ENCODE measurements at regions not wholly inside any gene's neighbourhood (a gene's known extent, or its start where the extent isn't known, plus 50 kb on each side); places are given as distances from the start of the nearest gene placed in this dataset.

DNA sequence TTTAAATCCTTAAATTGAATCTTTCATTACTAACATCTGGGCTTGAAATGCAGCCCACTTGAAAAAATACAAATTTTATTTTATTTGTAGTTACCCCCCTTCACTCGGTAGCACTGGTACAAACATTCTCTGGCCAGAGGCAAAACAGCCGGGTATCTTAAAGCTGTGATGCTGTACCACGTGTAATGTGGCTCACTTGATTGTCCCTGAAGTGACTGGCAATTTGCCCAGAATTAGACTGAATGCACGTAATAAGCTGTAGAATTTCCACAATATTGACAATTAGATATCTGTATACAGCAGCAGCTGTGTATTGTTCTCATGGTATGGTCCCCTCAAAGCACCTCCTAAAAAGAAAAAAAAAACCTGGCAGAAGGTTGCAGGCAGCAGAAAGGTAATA is 192.8 kb upstream of the TBC1D5 start:
- Histone ChIP-seq H4K8ac (ENCODE audit: extremely low read depth, insufficient read depth, low read length) (no peak overlapping the region), H4K91ac (replicated peaks; ENCODE audit: insufficient read length, low read length) (no peak overlapping the region), H2AFZ (ENCODE audit: low read length) (no peak overlapping the region), H3K4me1 (replicated peaks in 1 of 4; ENCODE audit: control insufficient read depth in 3 of 4, insufficient read depth in 4 of 4, low read length in 3 of 4) (no peaks in the 10 kb centered on the region), H3K9me3 (ENCODE audit: insufficient read depth in 2 of 2, low read depth in 1 of 2, low read length in 1 of 2) (0 out of 4 replicates have a peak, but pooled peaks cover 0 to 2% of the 10 kb centered on the region in 2 experiments), H3K4me2 (ENCODE audit: insufficient read depth in 1 of 2, low read depth in 2 of 2, low read length in 2 of 2) (no peak overlapping the region), H2BK120ac (replicated peaks; ENCODE audit: low read depth, low read length) (no peak overlapping the region), H3K27me3 (replicated peaks in 1 of 4; ENCODE audit: control insufficient read depth in 3 of 4, extremely low read depth in 1 of 4, insufficient read depth in 3 of 4, low read length in 3 of 4) (no peaks in the 10 kb centered on the region), H2AK5ac (ENCODE audit: low read depth, low read length) (no peak overlapping the region), H3K14ac (ENCODE audit: insufficient read length) (no peak overlapping the region), H3K56ac (replicated peaks; ENCODE audit: insufficient read length, low read depth, low read length) (no peak overlapping the region), H3K4me3 (ENCODE audit: extremely low read depth in 1 of 4, insufficient read depth in 2 of 4, low read depth in 3 of 4, low read length in 4 of 4) (no peak overlapping the region), H3K79me1 (ENCODE audit: low read depth, low read length) (no peaks in the 10 kb centered on the region), H3K18ac (ENCODE audit: extremely low read depth, low read length) (no peak overlapping the region), H3K27ac (ENCODE audit: low read depth, low read length) (no peak overlapping the region), H3K79me2 (ENCODE audit: control insufficient read depth in 1 of 2, insufficient read depth in 2 of 2, low read length in 2 of 2) (no peaks in the 10 kb centered on the region), H3K9ac (replicated peaks in 1 of 4; ENCODE audit: extremely low read depth in 1 of 4, low read depth in 3 of 4, low read length in 3 of 4) (no peak overlapping the region), H3K36me3 (ENCODE audit: control insufficient read depth in 2 of 4, insufficient read depth in 4 of 4, low read length in 3 of 4) (no peaks in the 10 kb centered on the region; a peak in 1 of 8 replicates), H2BK12ac (ENCODE audit: low read depth, low read length) (no peak overlapping the region), H3K23ac (ENCODE audit: insufficient read length) (no peak overlapping the region), H4K20me1 (replicated peaks in 1 of 2; ENCODE audit: control insufficient read depth in 1 of 2, insufficient read depth in 2 of 2, low read length in 2 of 2) (no peaks in the 10 kb centered on the region), H3K4ac (replicated peaks; ENCODE audit: insufficient read length, low read depth, low read length) (no peak overlapping the region), H2BK20ac (ENCODE audit: low read length) (no peak overlapping the region), H4K5ac (ENCODE audit: insufficient read length, low read depth, low read length) (no peak overlapping the region), H2BK5ac (ENCODE audit: low read depth, low read length) (no peak overlapping the region), H2BK15ac (ENCODE audit: low read length) (no peak overlapping the region), H3K23me2 (ENCODE audit: low read depth, low read length) (no peaks in the 10 kb centered on the region)
- ChIA-PET POLR2A (ENCODE audit: partially characterized antibody) (no interaction called here), CTCF (ENCODE audit: partially characterized antibody) (interaction anchor here (0.7 to 1.3 kb wide), 2 partner anchors 40 to 191 kb away, joined by 3 read pairs; no protein-coding TSS in a partner anchor)
- FAIRE-seq (no peak), DNase-seq (ENCODE audit: low read depth in 1 of 2, low spot score in 2 of 2) (no peak)
- WGBS, 2 experiments (ENCODE audit: extremely low coverage in 1 of 2, insufficient coverage in 1 of 2, insufficient read length in 1 of 2, insufficient replicate concordance in 2 of 2, low coverage in 1 of 2, low lambda C conversion rate in 2 of 2, missing lambda C conversion rate in 1 of 2): 90% methylated on average over 4 of the region's 4 CpGs; no CpG with 5 or more reads in 1 of the 2 experiments
- no peak for TF ChIP-seq POU5F1 (IDR thresholded peaks at IDR 0.05; ENCODE audit: low read depth, low read length)
- no peak for TF ChIP-seq CBX8 (IDR thresholded peaks at IDR 0.05; ENCODE audit: borderline replicate concordance, low read depth, low read length)
- no peak for TF ChIP-seq RXRA (IDR thresholded peaks at IDR 0.05; ENCODE audit: insufficient read depth, low read depth, low read length)
- no peak for TF ChIP-seq NANOG (IDR thresholded peaks at IDR 0.05; ENCODE audit: insufficient read depth, low read depth, low read length, poor library complexity, severe bottlenecking)
- no peak for TF ChIP-seq RNF2 (IDR thresholded peaks at IDR 0.05; ENCODE audit: borderline replicate concordance, low read depth, low read length, missing control alignments, poor library complexity, severe bottlenecking)
- TF ChIP-seq BRCA1 (IDR thresholded peaks at IDR 0.05; ENCODE audit: low read depth, low read length): no peak
- TF ChIP-seq SP1 (IDR thresholded peaks at IDR 0.05; ENCODE audit: low read depth, low read length): no peak
- no peak for TF ChIP-seq SAP30 (IDR thresholded peaks at IDR 0.05; ENCODE audit: insufficient read depth, insufficient replicate concordance, low read length)
- TF ChIP-seq CHD2 (IDR thresholded peaks at IDR 0.05; ENCODE audit: low read length): no peak
- no peak for TF ChIP-seq CBX5 (IDR thresholded peaks at IDR 0.05; ENCODE audit: low read depth, low read length)
- no peak for TF ChIP-seq TCF12 (IDR thresholded peaks at IDR 0.05; ENCODE audit: low read depth, low read length)
- no peak for TF ChIP-seq JUN (IDR thresholded peaks at IDR 0.05; ENCODE audit: low read depth, low read length)

All from H1 (cell line).